Fibroblast of villous mesenchyme (primary cell): ENCODE measurements at regions not wholly inside any gene's neighbourhood (a gene's known extent, or its start where the extent isn't known, plus 50 kb on each side); places are given as distances from the start of the nearest gene placed in this dataset.

ENCODE experiments used
- DNase-seq: peaks from one replicate; pipeline ENCODE4 v3.0.0-alpha.2; 2010; ENCODE audit warnings: low read depth
- H3K4me3 ChIP-seq: 2 replicates; pipeline ENCODE4 v1.5.1; 2011; ENCODE audit warnings: low read depth, mild to moderate bottlenecking, low read length
- CTCF ChIP-seq: IDR thresholded peaks from 2 replicates; pipeline ENCODE4 v1.5.1; 2012; ENCODE audit warnings: low read depth, mild to moderate bottlenecking, low read length; ENCODE audit not compliant: insufficient read depth

GRCh38 chr5:164345853-164346252 lies 840.4 kb downstream of the MAT2B start:
- H3K4me3 ChIP-seq = no peak overlapping the region
- DNase-seq = no peak
- TF ChIP-seq CTCF = no peak

- no peak for DNase-seq
- TF ChIP-seq CTCF = no peak
- H3K4me3 ChIP-seq = no peak overlapping the region
Observed at GRCh38 chr5:164346785-164347630, 841.6 kb downstream of the MAT2B start.

DNA sequence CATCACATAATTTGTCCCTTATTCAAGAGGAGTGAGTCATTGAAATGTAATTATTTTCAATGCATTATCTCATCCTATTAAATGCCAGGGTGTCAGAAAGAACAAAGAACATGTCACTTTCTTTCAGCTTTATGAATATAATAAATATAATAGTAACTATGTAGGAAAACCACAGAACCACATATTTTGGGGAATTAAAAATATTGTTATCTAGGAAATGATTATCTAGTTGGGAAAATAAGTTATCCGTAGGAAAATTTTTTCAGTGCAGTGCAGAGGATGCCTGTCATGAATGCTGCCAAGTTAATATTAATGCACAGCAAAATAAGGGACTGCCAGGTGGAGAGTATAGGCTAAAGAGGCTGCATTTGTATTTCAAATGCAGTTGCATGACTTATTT lies 844.8 kb downstream of the MAT2B start:
- no peak for TF ChIP-seq CTCF
- H3K4me3 ChIP-seq = no peak overlapping the region
- DNase-seq = no peak

DNA sequence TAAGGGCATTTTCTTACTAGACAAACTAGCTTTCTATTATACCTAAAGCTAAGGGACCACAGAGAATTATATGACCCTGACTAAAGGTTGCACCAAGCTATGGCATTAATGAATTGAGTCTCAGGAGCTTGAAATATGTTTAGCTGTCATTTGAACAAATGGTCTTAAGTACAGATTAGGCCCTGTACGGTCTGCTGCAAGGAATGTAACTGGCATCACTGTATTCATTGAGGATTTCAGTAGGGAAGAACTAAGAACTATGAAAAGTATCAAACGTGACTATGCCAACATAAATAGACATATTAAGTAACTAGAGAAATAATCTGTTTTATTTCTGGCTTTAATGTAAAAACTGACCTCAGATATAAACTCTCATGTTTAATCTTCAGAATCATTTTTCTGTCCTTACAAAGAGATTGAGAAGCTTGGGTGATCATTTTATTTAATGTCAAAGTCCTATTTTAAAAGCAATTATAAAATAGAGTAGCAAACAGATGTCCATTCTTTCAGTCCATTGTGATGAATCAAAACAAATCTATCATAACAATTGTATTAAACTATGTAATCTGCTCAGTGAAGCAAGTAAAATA lies 845.9 kb downstream of the MAT2B start:
- H3K4me3 ChIP-seq = no peak overlapping the region
- DNase-seq = no peak
- no peak for TF ChIP-seq CTCF

DNA sequence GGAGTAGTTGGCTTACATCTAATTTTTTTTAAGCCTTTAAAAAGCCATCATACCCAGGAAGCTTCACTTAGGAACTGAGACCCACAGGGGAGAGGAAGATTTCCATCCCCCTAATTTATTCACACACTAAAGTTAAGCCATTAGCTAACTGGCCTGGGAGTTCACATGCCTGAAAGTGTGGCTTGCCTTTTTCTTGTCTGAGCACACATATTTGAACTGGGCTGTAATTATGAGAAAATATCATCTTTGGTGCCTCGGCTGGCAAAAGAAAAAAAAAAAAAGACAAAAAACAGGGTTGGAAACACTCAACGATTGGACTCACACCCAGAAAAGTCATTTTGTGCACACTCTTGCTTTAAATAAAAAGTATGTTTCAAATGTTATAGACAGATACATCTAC lies 847.3 kb downstream of the MAT2B start:
- H3K4me3 ChIP-seq = no peak overlapping the region
- no peak for TF ChIP-seq CTCF
- no peak for DNase-seq

DNA sequence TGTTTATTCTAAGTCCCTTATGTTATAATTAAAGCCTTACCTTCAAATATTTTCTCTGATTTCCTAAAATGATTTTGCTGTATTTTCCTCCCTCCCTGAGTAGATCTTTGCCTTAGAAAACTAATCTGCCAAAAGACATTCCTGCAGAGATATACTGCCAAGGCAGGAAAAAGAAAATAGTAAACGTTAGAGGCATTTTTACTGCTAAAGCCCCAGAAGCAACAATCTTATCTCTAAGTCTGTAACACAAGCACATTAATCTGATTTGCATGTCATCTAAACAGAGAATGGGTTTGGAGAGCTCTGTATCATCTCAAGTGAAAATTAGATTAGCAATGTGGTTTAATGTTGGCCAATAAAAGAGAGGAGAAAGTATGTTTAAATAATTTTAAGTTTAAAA lies 847.7 kb downstream of the MAT2B start:
- H3K4me3 ChIP-seq = no peak overlapping the region
- TF ChIP-seq CTCF = no peak
- peak; percentile 1 for DNase-seq
